ENCODE measurements at regions not wholly inside any gene's neighbourhood (a gene's known extent, or its start where the extent isn't known, plus 50 kb on each side); places are given as distances from the start of the nearest gene placed in this dataset.

DNA sequence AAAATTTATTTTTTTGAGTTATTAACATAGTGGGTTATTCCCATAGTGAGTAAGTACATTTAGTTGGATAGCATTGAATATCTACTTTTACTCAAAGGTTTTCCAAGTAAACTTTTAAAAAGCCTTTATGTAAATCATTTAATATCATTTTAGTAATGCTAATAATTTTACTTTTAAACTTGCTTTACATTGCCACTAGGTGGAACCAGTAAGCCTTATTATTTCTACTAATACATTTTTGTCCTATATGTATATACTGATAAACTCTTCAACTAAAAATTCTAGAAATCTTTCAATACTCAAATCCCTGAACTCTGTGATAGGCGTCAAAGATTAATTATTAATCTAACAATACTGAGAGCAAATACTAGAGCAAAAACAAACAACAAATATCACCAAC, 1709.2 kb upstream of the PCDH20 start:
- Histone ChIP-seq H3K9ac (ENCODE audit: low read depth, low read length) (no peak overlapping the region), H3K4me1 (ENCODE audit: control insufficient read depth, insufficient read depth, low read length) (peaks cover 19% of the 10 kb centered on the region), H3K36me3 (ENCODE audit: control insufficient read depth, insufficient read depth, low read length) (no peaks in the 10 kb centered on the region), H3K27me3 (ENCODE audit: control insufficient read depth, insufficient read depth, low read length) (no peaks in the 10 kb centered on the region), H3K9me3 (ENCODE audit: control insufficient read depth, insufficient read depth, low read length) (no peaks in the 10 kb centered on the region), H3K27ac (ENCODE audit: low read depth, low read length) (no peak overlapping the region), H3K4me3 (ENCODE audit: low read depth, low read length) (no peak overlapping the region)

DNA sequence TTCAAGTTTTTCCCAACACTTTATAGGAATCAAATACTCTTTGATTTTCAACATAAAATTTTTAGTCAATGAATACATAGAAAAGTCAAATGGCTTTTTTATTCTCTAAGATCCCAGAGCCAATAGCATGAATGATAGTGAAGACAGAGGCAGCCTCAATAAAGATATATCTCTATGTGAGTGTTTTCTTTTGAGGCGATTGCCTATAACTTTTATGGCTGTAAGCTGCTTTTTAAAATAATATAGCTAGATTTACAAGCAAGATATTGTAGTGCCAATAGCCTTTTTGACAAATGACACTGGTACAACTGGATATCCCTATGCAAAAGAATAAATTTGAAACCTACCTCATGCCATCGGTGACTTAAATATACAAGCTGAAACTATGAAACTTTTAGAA, 1705.2 kb upstream of the PCDH20 start:
- H3K36me3 ChIP-seq (ENCODE audit: control insufficient read depth, insufficient read depth, low read length) = no peaks in the 10 kb centered on the region
- no peaks in the 10 kb centered on the region for H3K9me3 ChIP-seq (ENCODE audit: control insufficient read depth, insufficient read depth, low read length)
- H3K9ac ChIP-seq (ENCODE audit: low read depth, low read length) = no peak overlapping the region
- H3K4me1 ChIP-seq (ENCODE audit: control insufficient read depth, insufficient read depth, low read length) = peaks cover 7% of the 10 kb centered on the region; the same call in 1 of the 2 replicates
- no peaks in the 10 kb centered on the region for H3K27me3 ChIP-seq (ENCODE audit: control insufficient read depth, insufficient read depth, low read length)
- no peak overlapping the region for H3K4me3 ChIP-seq (ENCODE audit: low read depth, low read length)
- no peak overlapping the region for H3K27ac ChIP-seq (ENCODE audit: low read depth, low read length)

DNA sequence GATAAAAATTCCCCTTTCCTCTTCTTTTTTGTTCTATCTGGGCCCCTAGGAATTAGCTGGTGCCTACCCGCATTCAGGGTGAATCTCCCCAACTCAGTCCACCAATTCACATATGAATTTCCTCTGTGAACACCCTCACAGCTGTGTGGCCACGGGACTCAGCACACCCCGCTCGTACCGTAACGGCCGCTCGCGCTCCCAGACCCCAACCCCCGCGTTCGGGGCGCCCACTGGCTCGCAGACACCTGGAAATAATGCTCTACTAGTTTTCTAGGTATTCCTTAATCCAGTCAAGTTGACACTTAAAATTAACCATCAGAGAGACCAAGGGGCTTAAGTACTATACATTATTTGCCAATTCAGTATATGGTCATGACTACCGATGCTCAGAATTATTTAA, 1702.1 kb upstream of the PCDH20 start:
- H3K36me3 ChIP-seq (ENCODE audit: control insufficient read depth, insufficient read depth, low read length) = no peaks in the 10 kb centered on the region
- no peak overlapping the region for H3K9ac ChIP-seq (ENCODE audit: low read depth, low read length)
- no peaks in the 10 kb centered on the region for H3K9me3 ChIP-seq (ENCODE audit: control insufficient read depth, insufficient read depth, low read length)
- no peak overlapping the region for H3K27ac ChIP-seq (ENCODE audit: low read depth, low read length)
- no peaks in the 10 kb centered on the region for H3K27me3 ChIP-seq (ENCODE audit: control insufficient read depth, insufficient read depth, low read length)
- H3K4me1 ChIP-seq (ENCODE audit: control insufficient read depth, insufficient read depth, low read length) = no peaks in the 10 kb centered on the region
- no peak overlapping the region for H3K4me3 ChIP-seq (ENCODE audit: low read depth, low read length)

DNA sequence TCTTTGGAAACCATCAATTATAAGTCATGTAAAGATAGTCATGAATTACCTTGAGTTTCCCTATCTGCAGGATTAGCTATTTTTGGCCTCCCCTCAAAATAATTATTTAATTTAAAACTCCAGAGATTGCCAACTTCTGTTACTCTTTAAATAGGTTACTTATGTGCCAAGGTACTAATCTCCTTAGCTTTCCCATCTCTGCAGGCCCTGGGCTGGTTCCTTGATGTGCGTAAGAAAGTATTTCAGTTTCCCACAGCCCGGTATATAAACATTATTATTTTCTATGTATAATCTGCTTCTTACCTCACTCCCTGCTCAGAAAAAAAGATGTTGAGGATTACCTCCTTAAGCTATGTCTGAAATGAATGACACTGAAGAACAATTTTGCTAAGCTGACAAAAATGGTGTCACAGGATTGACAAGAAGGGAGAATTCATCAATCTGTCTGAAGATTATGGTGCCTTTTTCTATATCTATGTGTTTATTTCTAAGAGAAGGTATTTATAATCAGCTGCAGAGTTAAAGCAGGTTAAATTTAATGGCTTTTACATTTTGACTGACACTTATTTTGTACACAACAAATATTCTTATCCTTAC, 1697.2 kb upstream of the PCDH20 start:
- no peak overlapping the region for H3K9ac ChIP-seq (ENCODE audit: low read depth, low read length)
- no peaks in the 10 kb centered on the region for H3K9me3 ChIP-seq (ENCODE audit: control insufficient read depth, insufficient read depth, low read length)
- no peaks in the 10 kb centered on the region for H3K27me3 ChIP-seq (ENCODE audit: control insufficient read depth, insufficient read depth, low read length)
- H3K4me1 ChIP-seq (ENCODE audit: control insufficient read depth, insufficient read depth, low read length) = no peaks in the 10 kb centered on the region
- H3K27ac ChIP-seq (ENCODE audit: low read depth, low read length) = no peak overlapping the region
- no peak overlapping the region for H3K4me3 ChIP-seq (ENCODE audit: low read depth, low read length)
- H3K36me3 ChIP-seq (ENCODE audit: control insufficient read depth, insufficient read depth, low read length) = no peaks in the 10 kb centered on the region

DNA sequence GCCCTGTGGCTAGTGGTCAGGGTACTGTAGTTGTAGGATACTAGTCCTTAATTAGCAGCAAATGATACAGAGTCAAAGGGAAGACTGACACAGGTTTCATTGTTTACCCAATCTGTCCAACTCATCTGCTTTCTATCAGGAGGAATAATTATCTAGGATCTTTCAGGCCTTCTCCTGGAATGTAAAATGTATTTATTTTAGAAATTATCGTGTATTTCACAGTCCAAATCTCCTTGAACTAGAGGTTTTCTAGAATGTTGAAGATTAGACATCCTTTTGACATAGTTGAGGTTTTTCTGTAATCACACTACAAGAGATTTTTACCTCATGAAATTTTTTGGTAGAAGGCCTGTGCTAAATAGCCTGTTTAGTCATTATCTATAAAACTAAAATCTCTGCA, 1694.8 kb upstream of the PCDH20 start:
- Histone ChIP-seq H3K36me3 (ENCODE audit: control insufficient read depth, insufficient read depth, low read length) (no peaks in the 10 kb centered on the region), H3K4me3 (ENCODE audit: low read depth, low read length) (no peak overlapping the region), H3K27me3 (ENCODE audit: control insufficient read depth, insufficient read depth, low read length) (no peaks in the 10 kb centered on the region), H3K27ac (ENCODE audit: low read depth, low read length) (no peak overlapping the region), H3K4me1 (ENCODE audit: control insufficient read depth, insufficient read depth, low read length) (no peaks in the 10 kb centered on the region), H3K9ac (ENCODE audit: low read depth, low read length) (no peak overlapping the region), H3K9me3 (ENCODE audit: control insufficient read depth, insufficient read depth, low read length) (no peaks in the 10 kb centered on the region)

DNA sequence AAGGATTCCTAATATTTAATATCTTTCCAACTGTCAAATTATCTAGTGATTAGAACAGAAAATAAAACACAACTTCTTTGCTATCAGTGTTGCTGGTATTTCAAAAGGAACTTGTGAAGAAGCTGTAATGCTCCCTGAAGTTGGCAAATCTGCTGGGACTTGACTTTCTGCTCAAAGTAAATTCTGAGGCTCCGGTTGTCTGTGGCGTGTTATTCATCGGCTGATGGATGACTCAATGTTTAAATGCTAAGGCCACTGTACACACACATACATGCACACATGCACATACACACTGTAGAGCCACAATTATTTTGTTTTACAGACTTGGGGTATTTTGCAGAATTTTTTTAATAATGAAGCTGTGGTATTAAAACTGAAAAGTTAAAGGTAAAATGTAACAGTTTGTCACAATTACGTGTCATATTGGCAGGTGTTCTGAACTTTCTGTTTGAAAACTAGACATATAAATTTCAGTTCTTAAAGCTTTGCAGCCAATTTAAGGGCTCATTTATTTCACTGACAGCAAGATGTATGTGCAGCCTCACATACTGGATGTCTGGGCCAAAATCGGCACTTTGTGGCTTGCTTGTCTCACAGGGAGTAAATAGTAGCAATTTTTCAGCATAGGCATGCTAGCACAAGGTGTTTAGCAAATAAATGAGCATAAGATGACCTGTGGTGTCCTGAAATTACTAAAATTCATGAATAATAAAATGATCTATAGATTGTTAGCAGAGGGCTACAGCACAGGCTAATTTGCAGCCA, 1691.7 kb upstream of the PCDH20 start:
- no peak overlapping the region for H3K4me3 ChIP-seq (ENCODE audit: low read depth, low read length)

DNA sequence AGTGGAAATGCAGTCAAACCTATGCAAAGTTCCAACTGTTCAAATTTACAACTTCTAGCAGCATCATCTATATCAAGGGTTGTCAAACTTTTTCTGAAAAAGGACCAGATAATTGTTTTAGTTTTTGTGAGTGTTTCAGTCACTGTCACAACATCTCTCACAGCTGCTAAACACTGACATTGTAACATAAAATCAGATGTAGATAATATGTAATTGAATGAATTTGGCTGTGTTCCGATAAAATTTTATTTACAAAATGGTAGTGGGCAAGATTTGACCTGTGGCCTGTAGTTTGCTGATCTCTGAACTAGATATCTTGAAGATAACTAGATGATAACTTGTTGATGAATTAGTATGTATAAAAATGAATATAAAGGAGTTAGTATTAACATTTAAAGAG, 1679.1 kb upstream of the PCDH20 start:
- Histone ChIP-seq H3K27ac (ENCODE audit: low read depth, low read length) (no peak overlapping the region), H3K4me1 (ENCODE audit: control insufficient read depth, insufficient read depth, low read length) (peaks cover 5% of the 10 kb centered on the region; the same call in 1 of the 2 replicates), H3K36me3 (ENCODE audit: control insufficient read depth, insufficient read depth, low read length) (no peaks in the 10 kb centered on the region)

More for the DNA sequence above, 1691.7 kb upstream of the PCDH20 start:
- Histone ChIP-seq H3K4me1 (ENCODE audit: control insufficient read depth, insufficient read depth, low read length) (no peaks in the 10 kb centered on the region), H3K27me3 (ENCODE audit: control insufficient read depth, insufficient read depth, low read length) (no peaks in the 10 kb centered on the region), H3K36me3 (ENCODE audit: control insufficient read depth, insufficient read depth, low read length) (no peaks in the 10 kb centered on the region), H3K27ac (ENCODE audit: low read depth, low read length) (no peak overlapping the region), H3K9ac (ENCODE audit: low read depth, low read length) (no peak overlapping the region), H3K9me3 (ENCODE audit: control insufficient read depth, insufficient read depth, low read length) (no peaks in the 10 kb centered on the region)

DNA sequence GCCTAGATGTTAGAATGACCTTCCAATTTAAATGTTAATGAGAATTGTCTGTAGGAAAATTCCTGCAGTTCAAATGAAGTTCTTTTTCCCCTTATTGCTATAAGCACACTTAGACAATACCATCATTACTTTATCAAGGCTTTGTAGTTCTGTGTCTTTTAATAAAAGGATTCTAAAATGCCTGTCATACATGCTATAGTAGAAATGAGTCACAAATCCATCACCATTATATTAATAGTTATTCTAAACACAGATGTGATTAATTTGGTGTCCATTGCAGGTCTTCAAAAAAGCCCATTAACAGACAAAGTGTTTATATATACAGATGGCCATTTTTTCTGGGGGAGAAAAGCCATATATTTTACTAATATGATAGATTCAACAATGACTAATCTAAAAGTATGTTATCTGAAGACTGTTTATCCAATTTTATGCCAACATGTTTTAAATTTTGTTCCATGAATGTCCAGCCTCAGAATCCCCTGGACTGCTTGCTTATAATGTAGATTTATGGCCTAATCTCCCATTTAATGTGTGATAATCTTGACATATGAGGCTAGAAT, 1678.3 kb upstream of the PCDH20 start:
- H3K27me3 ChIP-seq (ENCODE audit: control insufficient read depth, insufficient read depth, low read length) = no peaks in the 10 kb centered on the region
- H3K9ac ChIP-seq (ENCODE audit: low read depth, low read length) = no peak overlapping the region
- H3K4me3 ChIP-seq (ENCODE audit: low read depth, low read length) = no peak overlapping the region
- peaks cover 5% of the 10 kb centered on the region; the same call in 1 of the 2 replicates for H3K4me1 ChIP-seq (ENCODE audit: control insufficient read depth, insufficient read depth, low read length)
- no peaks in the 10 kb centered on the region for H3K36me3 ChIP-seq (ENCODE audit: control insufficient read depth, insufficient read depth, low read length)
- H3K27ac ChIP-seq (ENCODE audit: low read depth, low read length) = no peak overlapping the region
- H3K9me3 ChIP-seq (ENCODE audit: control insufficient read depth, insufficient read depth, low read length) = no peaks in the 10 kb centered on the region

More for the DNA sequence above, 1679.1 kb upstream of the PCDH20 start:
- Histone ChIP-seq H3K27me3 (ENCODE audit: control insufficient read depth, insufficient read depth, low read length) (no peaks in the 10 kb centered on the region), H3K9me3 (ENCODE audit: control insufficient read depth, insufficient read depth, low read length) (no peaks in the 10 kb centered on the region), H3K4me3 (ENCODE audit: low read depth, low read length) (no peak overlapping the region), H3K9ac (ENCODE audit: low read depth, low read length) (no peak overlapping the region)

DNA sequence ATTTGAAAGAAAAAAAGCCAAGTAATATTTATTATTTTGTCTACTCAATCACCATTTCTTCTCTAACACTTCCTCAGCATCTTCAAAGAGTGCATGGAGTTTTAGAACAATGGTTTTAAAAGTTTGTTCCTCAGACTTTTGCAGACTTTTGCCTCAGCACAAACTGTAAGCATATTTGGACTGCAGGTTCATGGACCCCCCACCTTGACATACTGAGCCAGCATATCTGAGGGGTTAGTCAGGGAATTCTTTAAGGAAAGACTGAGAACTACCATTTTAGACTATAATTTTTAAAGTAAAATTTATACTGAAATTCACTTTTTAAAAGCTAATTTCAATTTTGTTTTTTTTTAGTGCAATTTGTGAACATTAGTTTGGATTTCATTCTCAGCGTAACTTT, 1676.8 kb upstream of the PCDH20 start:
- H3K4me3 ChIP-seq (ENCODE audit: low read depth, low read length) = no peak overlapping the region
- no peaks in the 10 kb centered on the region for H3K27me3 ChIP-seq (ENCODE audit: control insufficient read depth, insufficient read depth, low read length)
- no peak overlapping the region for H3K9ac ChIP-seq (ENCODE audit: low read depth, low read length)
- no peaks in the 10 kb centered on the region for H3K9me3 ChIP-seq (ENCODE audit: control insufficient read depth, insufficient read depth, low read length)
- H3K36me3 ChIP-seq (ENCODE audit: control insufficient read depth, insufficient read depth, low read length) = no peaks in the 10 kb centered on the region
- H3K4me1 ChIP-seq (ENCODE audit: control insufficient read depth, insufficient read depth, low read length) = peaks cover 5% of the 10 kb centered on the region; the same call in 1 of the 2 replicates
- H3K27ac ChIP-seq (ENCODE audit: low read depth, low read length) = no peak overlapping the region

DNA sequence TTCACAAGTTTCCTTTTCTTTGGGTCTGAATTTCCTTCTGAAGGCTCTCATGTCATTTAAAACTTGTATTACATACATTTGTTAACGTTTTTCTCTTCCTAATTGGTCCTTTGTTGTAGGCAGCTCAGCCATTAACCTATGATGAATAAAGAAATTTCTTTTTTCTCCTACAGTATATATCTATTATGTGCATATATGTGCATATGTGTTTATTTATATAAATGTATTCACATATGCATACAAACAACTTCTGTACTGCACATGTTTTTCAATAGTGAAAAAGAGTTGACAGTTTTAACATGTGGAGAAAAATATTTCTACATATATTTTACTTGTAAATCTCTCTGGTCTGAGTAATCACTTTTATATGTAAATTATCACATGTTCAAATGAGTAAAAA, 1674.9 kb upstream of the PCDH20 start:
- H3K36me3 ChIP-seq (ENCODE audit: control insufficient read depth, insufficient read depth, low read length) = no peaks in the 10 kb centered on the region
- no peak overlapping the region for H3K27ac ChIP-seq (ENCODE audit: low read depth, low read length)
- H3K4me3 ChIP-seq (ENCODE audit: low read depth, low read length) = no peak overlapping the region
- no peaks in the 10 kb centered on the region for H3K9me3 ChIP-seq (ENCODE audit: control insufficient read depth, insufficient read depth, low read length)
- H3K4me1 ChIP-seq (ENCODE audit: control insufficient read depth, insufficient read depth, low read length) = peaks cover 5% of the 10 kb centered on the region; the same call in 1 of the 2 replicates
- H3K27me3 ChIP-seq (ENCODE audit: control insufficient read depth, insufficient read depth, low read length) = no peaks in the 10 kb centered on the region
- H3K9ac ChIP-seq (ENCODE audit: low read depth, low read length) = no peak overlapping the region

DNA sequence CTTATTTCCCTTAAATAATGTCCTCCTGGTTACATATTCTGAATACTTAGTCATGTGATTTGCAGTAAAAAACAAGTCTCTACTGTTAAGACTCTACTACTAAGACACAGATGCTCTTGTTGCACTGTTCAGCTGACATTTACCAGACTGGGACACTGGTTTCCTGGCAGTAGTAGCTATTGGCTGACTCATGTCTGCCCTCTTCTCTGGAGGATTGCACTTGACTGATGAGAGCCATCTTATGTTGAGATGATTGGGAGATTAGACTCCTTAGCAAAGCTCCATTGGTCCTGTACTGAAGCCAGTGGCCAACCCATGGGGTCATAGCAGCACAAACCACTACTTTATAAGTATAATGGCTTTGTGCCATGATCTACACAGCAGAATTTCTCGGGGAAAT, 1672.6 kb upstream of the PCDH20 start:
- Histone ChIP-seq H3K4me3 (ENCODE audit: low read depth, low read length) (no peak overlapping the region), H3K27me3 (ENCODE audit: control insufficient read depth, insufficient read depth, low read length) (no peaks in the 10 kb centered on the region), H3K4me1 (ENCODE audit: control insufficient read depth, insufficient read depth, low read length) (no peaks in the 10 kb centered on the region), H3K9me3 (ENCODE audit: control insufficient read depth, insufficient read depth, low read length) (no peaks in the 10 kb centered on the region), H3K36me3 (ENCODE audit: control insufficient read depth, insufficient read depth, low read length) (no peaks in the 10 kb centered on the region), H3K9ac (ENCODE audit: low read depth, low read length) (no peak overlapping the region), H3K27ac (ENCODE audit: low read depth, low read length) (no peak overlapping the region)
